HL-60 (cell line): ENCODE measurements at regions not wholly inside any gene's neighbourhood (a gene's known extent, or its start where the extent isn't known, plus 50 kb on each side); places are given as distances from the start of the nearest gene placed in this dataset.

Experiments
- CTCF ChIP-seq: IDR thresholded peaks from one replicate; pipeline ENCODE4 v1.5.1; 2011; ENCODE audit warnings: low read length, control low read depth, inconsistent platforms; ENCODE audit not compliant: insufficient read depth
- GABPA ChIP-seq: IDR thresholded peaks from 2 replicates; pipeline ENCODE4 v1.6.1; 2012; ENCODE audit warnings: low read depth

DNA sequence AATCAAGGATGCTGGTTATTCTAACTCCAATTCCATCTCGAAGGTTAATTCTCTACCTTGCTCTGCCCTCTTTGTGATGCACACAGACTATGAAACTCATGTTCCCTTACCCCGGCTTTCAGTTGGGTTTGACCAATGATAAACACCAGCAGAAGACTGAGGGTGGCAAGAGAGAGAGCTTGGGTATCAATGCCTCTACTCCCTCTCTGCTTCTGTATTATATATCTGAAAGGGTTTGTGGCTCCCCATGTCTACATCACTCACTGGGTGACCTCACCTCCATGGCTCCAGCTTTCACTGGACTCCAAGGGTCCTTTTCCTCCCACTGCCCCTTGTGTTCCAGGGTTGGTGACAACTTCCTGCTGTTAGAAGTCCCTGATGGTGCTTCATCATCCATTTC, 659.0 kb upstream of the TBX3 start:
- TF ChIP-seq CTCF = no peak
- no peak for TF ChIP-seq GABPA
